ENCODE measurements at regions not wholly inside any gene's neighbourhood (a gene's known extent, or its start where the extent isn't known, plus 50 kb on each side); places are given as distances from the start of the nearest gene placed in this dataset.

- DNase-seq (ENCODE audit: low spot score) = no peak
Measured at GRCh38 chr5:88544136-88544645, 275.5 kb upstream of the TMEM161B start.

DNA sequence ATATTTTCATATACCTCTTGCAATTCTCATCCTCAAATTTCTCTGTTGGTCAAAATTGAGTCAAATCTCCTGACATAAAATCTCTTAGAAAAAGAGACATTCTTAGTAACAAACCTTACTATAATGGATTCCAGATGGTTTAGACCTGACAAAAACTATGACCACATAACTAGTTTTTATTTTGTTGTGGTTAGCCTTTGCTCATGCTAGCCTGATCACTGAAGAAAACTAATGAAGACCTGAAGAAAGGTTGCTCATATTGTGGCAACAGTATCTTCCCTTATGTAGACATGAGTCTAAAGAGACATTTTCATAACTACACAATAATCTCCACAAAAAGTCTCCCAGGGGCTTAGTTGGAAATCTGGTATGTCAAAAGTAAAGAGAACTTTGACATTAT is 274.1 kb upstream of the TMEM161B start:
- no peak for DNase-seq (ENCODE audit: low spot score)

DNA sequence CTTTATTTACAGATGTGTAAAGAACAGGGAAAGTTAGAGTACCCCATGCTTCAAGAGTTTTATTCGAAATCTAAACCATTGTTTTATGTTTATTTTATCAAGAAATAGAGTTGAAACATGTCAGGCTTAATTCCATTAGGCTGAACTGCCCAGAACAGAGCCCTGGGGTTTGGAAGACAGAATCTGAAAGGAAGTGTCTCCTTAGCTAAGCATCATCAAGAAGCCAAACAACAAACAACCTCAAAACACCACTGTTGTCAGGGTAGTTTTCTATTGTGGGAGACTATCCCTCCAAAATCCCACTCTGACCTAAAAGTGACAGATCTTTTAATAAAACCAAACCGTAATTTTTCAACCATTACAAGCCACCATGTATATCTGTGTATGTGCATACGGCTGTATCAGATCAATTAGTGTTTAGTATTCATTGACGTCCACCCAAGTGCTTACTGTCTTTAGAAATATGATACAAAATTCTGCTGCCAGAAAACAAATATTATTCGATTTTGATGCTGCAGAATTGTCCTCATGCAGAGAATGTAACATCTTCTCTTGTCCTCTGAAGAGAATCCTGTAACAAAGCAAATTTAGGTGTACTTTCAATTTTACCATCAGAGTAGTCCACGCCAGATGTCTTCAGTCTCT is 271.9 kb upstream of the TMEM161B start:
- no peak for DNase-seq (ENCODE audit: low spot score)

DNA sequence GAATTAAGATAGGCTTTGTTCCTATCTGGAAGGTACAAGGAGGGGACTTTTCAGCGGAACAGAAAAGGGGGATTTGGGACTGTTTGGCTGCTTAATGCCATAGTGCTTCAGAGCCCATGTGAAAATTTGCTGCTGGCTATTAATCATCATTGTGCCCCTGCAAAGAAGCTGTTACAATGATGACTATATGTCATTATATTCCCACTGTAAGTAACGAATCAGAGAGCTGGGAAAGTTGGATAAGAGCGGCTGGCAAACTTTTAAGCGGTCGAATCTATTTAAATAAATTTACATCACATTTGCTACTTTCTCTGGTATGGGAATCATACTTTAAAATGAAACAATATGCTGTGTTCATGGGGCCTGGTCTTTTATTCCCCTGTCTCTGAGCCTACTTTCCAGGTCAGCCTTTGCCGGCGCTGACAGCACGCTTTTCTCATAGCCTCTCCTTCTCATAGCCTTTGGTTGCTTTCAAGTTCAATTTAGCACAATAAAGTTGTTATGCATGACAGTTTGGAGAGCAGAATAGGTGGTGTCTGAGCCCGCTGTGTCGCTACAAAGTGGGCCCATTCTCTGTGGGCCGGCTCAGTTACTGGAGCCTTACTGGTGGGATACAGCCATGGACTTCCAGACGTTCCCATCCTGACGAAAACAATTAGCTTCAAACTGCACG is 271.2 kb upstream of the TMEM161B start:
- no peak for DNase-seq (ENCODE audit: low spot score)

DNA sequence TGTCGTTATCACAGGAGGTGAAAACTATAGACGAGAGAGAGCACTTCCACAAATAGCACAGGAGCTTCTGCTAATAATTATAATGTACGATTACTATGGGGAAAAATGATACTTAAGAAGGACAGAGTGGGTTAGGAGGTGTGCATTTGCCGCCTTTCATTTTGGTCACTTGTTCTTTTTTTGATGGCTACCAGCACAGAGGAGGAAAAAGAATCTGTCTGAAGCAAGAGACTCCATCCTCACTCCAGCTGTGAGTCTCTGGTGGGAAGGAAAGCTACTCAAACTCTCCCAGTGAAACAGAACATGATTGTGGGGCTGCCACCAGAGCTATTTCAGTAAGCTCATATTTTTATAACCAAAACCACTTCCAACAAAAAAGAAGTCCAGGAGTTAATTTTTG is 270.4 kb upstream of the TMEM161B start:
- DNase-seq (ENCODE audit: low spot score) = no peak

DNA sequence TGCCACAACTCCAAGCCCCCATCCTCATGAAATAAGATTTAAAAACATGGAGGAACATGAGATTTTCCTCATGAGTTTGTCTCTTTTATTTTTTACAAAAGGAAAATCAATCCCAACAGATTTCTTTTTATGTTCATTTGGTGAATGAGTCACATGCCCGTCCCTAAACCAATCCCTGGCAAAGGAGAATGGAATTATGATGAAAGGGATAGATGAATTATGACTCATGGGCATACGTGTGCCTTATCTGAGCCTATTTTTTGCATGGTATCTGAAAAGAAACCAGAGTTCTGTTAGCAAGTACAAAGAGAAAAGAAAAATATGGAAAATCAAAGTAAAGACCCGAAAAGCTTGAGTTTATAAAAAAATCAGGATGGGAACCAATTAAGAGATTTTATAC is 267.5 kb upstream of the TMEM161B start:
- DNase-seq (ENCODE audit: low spot score) = no peak

GRCh38 chr5:88524941-88525340 is 256.3 kb upstream of the TMEM161B start:
- DNase-seq (ENCODE audit: low spot score) = no peak

DNA sequence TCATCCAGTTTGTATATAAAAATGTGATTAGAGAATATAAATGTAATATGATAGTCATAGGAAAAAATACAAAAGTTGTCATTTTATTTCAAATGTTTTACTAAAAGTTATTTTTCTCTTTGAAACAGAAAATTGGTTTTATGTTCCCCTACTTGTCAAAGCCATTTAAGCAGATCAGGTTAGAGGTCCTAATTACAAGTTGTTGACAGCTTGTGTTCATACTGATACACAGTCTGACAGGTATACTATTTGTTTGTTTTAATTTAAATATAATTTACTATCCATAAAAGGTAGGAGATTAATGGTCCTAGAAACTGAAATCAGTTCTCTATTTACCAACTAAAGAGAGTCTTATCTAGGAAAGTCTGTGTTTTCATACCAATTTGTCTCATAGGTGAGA is 250.4 kb upstream of the TMEM161B start:
- no peak for DNase-seq (ENCODE audit: low spot score)

- DNase-seq (ENCODE audit: low spot score) = no peak
Measured at GRCh38 chr5:88518131-88519016, 249.7 kb upstream of the TMEM161B start.

DNA sequence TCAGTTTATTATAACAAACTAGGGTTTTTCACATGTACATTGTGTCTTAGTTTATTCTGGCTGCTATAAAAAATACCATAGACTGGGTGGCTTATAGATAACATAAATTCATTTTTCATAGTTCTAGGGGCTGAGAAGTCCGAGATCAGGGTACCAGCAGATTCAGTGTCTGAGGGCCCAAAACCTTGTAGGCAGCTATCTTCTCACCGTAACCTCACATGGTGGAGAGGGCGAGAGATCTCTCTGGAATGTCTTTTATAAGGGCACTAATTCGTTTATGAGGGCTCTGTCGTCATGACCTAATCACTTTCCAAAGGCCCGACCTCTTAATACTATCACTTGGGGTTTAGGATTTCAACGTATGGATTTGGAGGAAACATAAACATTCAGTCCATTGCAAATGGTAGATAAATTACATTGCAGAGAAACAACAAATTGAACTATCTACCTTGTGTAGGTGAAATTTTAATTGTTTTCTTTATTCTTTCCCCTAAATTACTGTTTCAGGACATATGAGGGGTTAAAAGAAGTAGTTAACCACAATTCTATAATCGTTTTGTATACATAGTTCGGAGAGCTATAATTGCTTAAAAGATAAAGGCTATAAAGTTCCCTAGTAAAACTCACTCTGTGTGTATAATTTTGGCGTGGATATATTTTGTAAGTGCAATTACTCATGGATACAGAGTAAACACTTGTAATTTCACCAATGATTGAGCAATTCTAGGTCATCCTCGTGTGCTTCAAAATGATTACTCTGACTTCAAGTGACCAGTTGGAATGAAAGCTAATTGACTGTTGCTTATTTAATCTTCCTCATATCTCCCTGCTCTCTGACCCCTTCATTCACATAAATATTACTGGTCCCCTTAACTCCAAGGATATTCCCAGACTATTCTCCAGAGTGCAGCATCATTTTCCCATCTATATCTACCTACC is 247.5 kb upstream of the TMEM161B start:
- DNase-seq (ENCODE audit: low spot score) = no peak

- DNase-seq (ENCODE audit: low spot score) = no peak
Measured at GRCh38 chr5:88515068-88515467, 246.4 kb upstream of the TMEM161B start.

- DNase-seq (ENCODE audit: low spot score) = no peak
Measured at GRCh38 chr5:88509403-88509802, 240.8 kb upstream of the TMEM161B start.

GRCh38 chr5:88507261-88507660 is 238.6 kb upstream of the TMEM161B start:
- no peak for DNase-seq (ENCODE audit: low spot score)

GRCh38 chr5:88503406-88503805 is 234.8 kb upstream of the TMEM161B start:
- DNase-seq (ENCODE audit: low spot score) = no peak

DNA sequence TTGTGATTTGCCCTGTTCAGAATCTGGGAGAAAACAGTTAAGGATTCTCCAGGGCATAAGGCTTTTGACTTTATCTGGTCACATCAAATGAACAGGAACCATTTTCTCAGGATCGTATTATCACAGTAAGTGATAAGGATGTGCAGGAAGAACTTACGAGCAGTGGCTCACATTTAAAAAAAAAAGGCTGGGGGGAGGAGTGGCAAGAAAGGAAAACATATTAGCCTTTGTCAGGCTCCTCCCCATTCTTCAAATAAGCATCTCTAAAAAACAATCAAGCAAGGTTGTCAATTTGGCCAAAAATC is 234.3 kb upstream of the TMEM161B start:
- DNase-seq (ENCODE audit: low spot score) = no peak

GRCh38 chr5:88502179-88503040 is 233.8 kb upstream of the TMEM161B start:
- no peak for DNase-seq (ENCODE audit: low spot score)

- no peak for DNase-seq (ENCODE audit: low spot score)
Measured at GRCh38 chr5:88495810-88496209, 227.2 kb upstream of the TMEM161B start.

- no peak for DNase-seq (ENCODE audit: low spot score)
Measured at GRCh38 chr5:88490874-88491273, 222.2 kb upstream of the TMEM161B start.

- no peak for DNase-seq (ENCODE audit: low spot score)
Measured at GRCh38 chr5:88489364-88489763, 220.7 kb upstream of the TMEM161B start.

- DNase-seq (ENCODE audit: low spot score) = no peak
Measured at GRCh38 chr5:88488561-88488960, 219.9 kb upstream of the TMEM161B start.

DNA sequence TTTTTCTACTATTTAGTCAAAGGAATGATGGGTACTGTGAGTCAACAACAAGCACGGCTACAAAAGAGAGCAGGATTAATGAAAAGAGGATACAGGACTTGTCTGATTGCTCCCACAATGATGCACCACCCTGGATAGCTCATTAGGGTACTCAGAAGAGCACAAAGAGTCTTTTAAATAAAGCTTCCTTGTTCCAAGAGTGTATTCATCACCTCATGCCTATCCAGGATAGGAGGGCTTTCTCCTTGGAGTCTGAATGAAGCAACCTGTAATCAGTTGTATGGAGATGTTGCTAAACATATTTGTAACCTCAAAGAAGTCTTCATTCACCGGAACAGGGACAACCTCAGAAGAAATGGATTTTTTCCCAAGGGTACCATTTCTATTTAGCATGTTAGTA is 219.5 kb upstream of the TMEM161B start:
- no peak for DNase-seq (ENCODE audit: low spot score)

Measured in HuH-7.5 (cell line).